H9 (cell line): ENCODE measurements at regions not wholly inside any gene's neighbourhood (a gene's known extent, or its start where the extent isn't known, plus 50 kb on each side); places are given as distances from the start of the nearest gene placed in this dataset.

ENCODE experiments used
- DNase-seq: peaks from one replicate; pipeline ENCODE4 v3.0.0-alpha.2; 2017
- H2AFZ ChIP-seq: one replicate; pipeline ENCODE4 v1.6.1; 2013; ENCODE audit warnings: mild to moderate bottlenecking, low read length, control low read depth, moderate library complexity
- H2AK5ac ChIP-seq: 2 replicates; pipeline ENCODE4 v1.6.1; 2013; ENCODE audit warnings: low read length, control low read depth, mixed read lengths; ENCODE audit not compliant: insufficient read length
- H2BK120ac ChIP-seq: one replicate; pipeline ENCODE4 v1.6.1; 2013; ENCODE audit warnings: low read depth, mild to moderate bottlenecking, low read length, control low read depth, inconsistent platforms; ENCODE audit not compliant: poor library complexity, severe bottlenecking
- H2BK12ac ChIP-seq: 2 replicates; pipeline ENCODE4 v1.6.1; 2013; ENCODE audit warnings: low read length, control low read depth, mixed read lengths, low read depth; ENCODE audit not compliant: insufficient read length
- H2BK15ac ChIP-seq: 2 replicates; pipeline ENCODE4 v1.6.1; 2013; ENCODE audit warnings: low read depth, low read length, control low read depth
- H2BK20ac ChIP-seq: one replicate; pipeline ENCODE4 v1.6.1; 2013; ENCODE audit warnings: low read depth, mild to moderate bottlenecking, low read length, control low read depth, inconsistent platforms; ENCODE audit not compliant: poor library complexity, severe bottlenecking
- H2BK5ac ChIP-seq: 2 replicates; pipeline ENCODE4 v1.6.1; 2013; ENCODE audit warnings: low read length, control low read depth, mixed read lengths; ENCODE audit not compliant: insufficient read length
- H3K14ac ChIP-seq: 2 replicates; pipeline ENCODE4 v1.6.1; 2013; ENCODE audit warnings: low read length, control low read depth; ENCODE audit not compliant: insufficient read depth
- H3K18ac ChIP-seq: 2 replicates; pipeline ENCODE4 v1.6.1; 2013; ENCODE audit warnings: low read depth, mild to moderate bottlenecking, mixed read lengths, low read length, control low read depth; ENCODE audit not compliant: insufficient read length
- H3K23ac ChIP-seq: 2 replicates; pipeline ENCODE4 v1.6.1; 2013; ENCODE audit warnings: low read length, control low read depth, mixed read lengths, low read depth; ENCODE audit not compliant: insufficient read length
- H3K23me2 ChIP-seq: 2 replicates; pipeline ENCODE4 v1.6.1; 2013; ENCODE audit warnings: low read depth, mild to moderate bottlenecking, mixed read lengths, low read length, control low read depth; ENCODE audit not compliant: insufficient read length, poor library complexity, severe bottlenecking
- H3K27ac ChIP-seq: 2 replicates; pipeline ENCODE4 v1.5.1; 2013; ENCODE audit warnings: low read length, control low read depth, mixed read lengths, low read depth; ENCODE audit not compliant: insufficient read length
- H3K27me3 ChIP-seq: 2 replicates; pipeline ENCODE4 v1.6.1; 2013; ENCODE audit warnings: low read length, control low read depth, inconsistent platforms; ENCODE audit not compliant: insufficient read depth
- H3K4ac ChIP-seq: 2 replicates; pipeline ENCODE4 v1.6.1; 2013; ENCODE audit warnings: low read depth, mild to moderate bottlenecking, control low read depth, inconsistent platforms, low read length, moderate library complexity
- H3K4me1 ChIP-seq: 2 replicates; pipeline ENCODE4 v1.6.1; 2013; ENCODE audit warnings: low read length, control low read depth, inconsistent platforms; ENCODE audit not compliant: insufficient read depth
- H3K4me2 ChIP-seq: 2 replicates; pipeline ENCODE4 v1.6.1; 2013; ENCODE audit warnings: low read length, control low read depth, mixed read lengths; ENCODE audit not compliant: insufficient read length, insufficient read depth
- H3K56ac ChIP-seq: 2 replicates; pipeline ENCODE4 v1.6.1; 2013; ENCODE audit warnings: low read depth, mild to moderate bottlenecking, mixed read lengths, low read length, control low read depth; ENCODE audit not compliant: insufficient read length
- H3K79me1 ChIP-seq: 2 replicates; pipeline ENCODE4 v1.6.1; 2013; ENCODE audit warnings: low read depth, mild to moderate bottlenecking, moderate library complexity, low read length, control low read depth, inconsistent platforms; ENCODE audit not compliant: insufficient read depth, poor library complexity, severe bottlenecking
- H3K79me2 ChIP-seq: 2 replicates; pipeline ENCODE4 v1.6.1; 2013; ENCODE audit warnings: low read length, control low read depth, inconsistent platforms; ENCODE audit not compliant: insufficient read depth
- H3K9ac ChIP-seq: 2 replicates; pipeline ENCODE4 v1.6.1; 2013; ENCODE audit warnings: low read length, control low read depth, mixed read lengths; ENCODE audit not compliant: insufficient read length; ENCODE audit errors: extremely low read depth
- H3K9me3 ChIP-seq: one replicate; pipeline ENCODE4 v1.6.1; 2013; ENCODE audit warnings: low read depth, low read length, inconsistent platforms; ENCODE audit not compliant: control insufficient read depth
- H3T11ph ChIP-seq: one replicate; pipeline ENCODE4 v1.6.1; 2013; ENCODE audit warnings: mild to moderate bottlenecking, low read length, control low read depth, inconsistent platforms
- H4K20me1 ChIP-seq: one replicate; pipeline ENCODE4 v1.6.1; 2013; ENCODE audit not compliant: control insufficient read depth, insufficient read length, insufficient read depth
- H4K5ac ChIP-seq: 2 replicates; pipeline ENCODE4 v1.6.1; 2013; ENCODE audit warnings: low read depth, mild to moderate bottlenecking, mixed read lengths, low read length, control low read depth; ENCODE audit not compliant: insufficient read length
- H4K8ac ChIP-seq: replicated peaks from 2 replicates; pipeline ENCODE4 v1.6.1; 2013; ENCODE audit warnings: low read length, control low read depth, mixed read lengths, low read depth; ENCODE audit not compliant: insufficient read length
- H4K91ac ChIP-seq: 2 replicates; pipeline ENCODE4 v1.6.1; 2013; ENCODE audit warnings: low read depth, mild to moderate bottlenecking, moderate library complexity, mixed read lengths, low read length, control low read depth; ENCODE audit not compliant: insufficient read length
- H3K27ac Mint-ChIP-seq, 3 experiments: 2 replicates in 2 of 3; 3 replicates in 1 of 3; pipeline ENCODE4 v1.8.0; 2020 to 2021; ENCODE audit warnings: mixed read lengths in 3 of 3, mild to moderate bottlenecking in 1 of 3, moderate library complexity in 1 of 3
- H3K27me3 Mint-ChIP-seq: 2 replicates; pipeline ENCODE4 v1.8.0; 2021; ENCODE audit warnings: low read depth, mild to moderate bottlenecking, moderate library complexity, mixed read lengths
- H3K36me3 Mint-ChIP-seq, 3 experiments: 2 replicates in 2 of 3; 3 replicates in 1 of 3; pipeline ENCODE4 v1.8.0; 2020 to 2021; ENCODE audit warnings: low read depth in 3 of 3, mixed read lengths in 3 of 3; ENCODE audit not compliant: insufficient read depth in 1 of 3
- H3K4me1 Mint-ChIP-seq, 2 experiments: 2 replicates each; pipeline ENCODE4 v1.8.0; 2020; ENCODE audit warnings: mixed read lengths in 2 of 2
- H3K4me3 Mint-ChIP-seq, 2 experiments: 2 replicates in 1 of 2; 3 replicates in 1 of 2; pipeline ENCODE4 v1.8.0; 2020 to 2021; ENCODE audit warnings: mild to moderate bottlenecking in 2 of 2, mixed read lengths in 2 of 2, moderate library complexity in 1 of 2
- H3K9me3 Mint-ChIP-seq, 2 experiments: 2 replicates in 1 of 2; 3 replicates in 1 of 2; pipeline ENCODE4 v1.8.0; 2020; ENCODE audit warnings: mild to moderate bottlenecking in 2 of 2, mixed read lengths in 2 of 2, moderate library complexity in 1 of 2
- CTCF ChIP-seq: fragments of 200-600 bp; sonication (generic); conservative IDR thresholded peaks from 3 replicates; pipeline ENCODE4 v1.8.0; 2021; ENCODE audit warnings: antibody characterized with exemption, mild to moderate bottlenecking
- WGBS: extraction: QIAGEN DNeasy Blood & Tissue Kit; methylation state at CpG from one replicate; pipeline ENCODE4 v1.1.7; 2013; ENCODE audit warnings: missing lambda C conversion rate, low lambda C conversion rate, mixed read lengths; ENCODE audit not compliant: insufficient read length; ENCODE audit errors: extremely low coverage; 5-methylcytosine and 5-hydroxymethylcytosine counted together

- no peak overlapping the region for H2BK5ac ChIP-seq
- no peak overlapping the region for H3K14ac ChIP-seq
- H4K91ac ChIP-seq, result no peak overlapping the region
- no peak overlapping the region for H2BK20ac ChIP-seq
- no peaks in the 10 kb centered on the region for H4K20me1 ChIP-seq
- no peak overlapping the region for H2BK12ac ChIP-seq
- H3K9me3 ChIP-seq, result no peaks in the 10 kb centered on the region
- no peak overlapping the region for H3K4me2 ChIP-seq
- no peak overlapping the region for H2BK15ac ChIP-seq
- H3K79me2 ChIP-seq, result no peaks in the 10 kb centered on the region
- no peak overlapping the region for H4K8ac ChIP-seq
- H2AK5ac ChIP-seq, result no peak overlapping the region
- H3K23ac ChIP-seq, result no peak overlapping the region
- Mint-ChIP-seq H3K27me3 (no peaks in the 10 kb centered on the region), H3K4me1 (peaks cover 34 to 38% of the 10 kb centered on the region in 2 experiments), H3K9me3 (no peaks in the 10 kb centered on the region; a peak in 1 of 5 replicates), H3K36me3 (peaks cover 0 to 2% (median 0%) of the 10 kb centered on the region in 3 experiments; a peak in 2 of 7 replicates), H3K27ac (no peak overlapping the region; a peak in 1 of 7 replicates), H3K4me3 (no peak overlapping the region)
- H3K27ac ChIP-seq, result no peak overlapping the region
- H3K18ac ChIP-seq, result no peak overlapping the region
- no peak overlapping the region for H4K5ac ChIP-seq
- no peak for DNase-seq
- no CpG with 5 or more reads among the region's 6 CpGs for WGBS
- H3K56ac ChIP-seq, result no peak overlapping the region
- no peak overlapping the region for H3K9ac ChIP-seq
- no peaks in the 10 kb centered on the region for H3K79me1 ChIP-seq
- TF ChIP-seq CTCF, result no peak; the same call in 2 of the 3 replicates
- no peak overlapping the region for H2AFZ ChIP-seq
- H3K23me2 ChIP-seq, result no peaks in the 10 kb centered on the region
- no peak overlapping the region for H3T11ph ChIP-seq
- H3K4ac ChIP-seq, result no peak overlapping the region
- peaks cover 6% of the 10 kb centered on the region for H3K4me1 ChIP-seq
- no peaks in the 10 kb centered on the region for H3K27me3 ChIP-seq
- no peak overlapping the region for H2BK120ac ChIP-seq
These were observed 80.1 kb downstream of the SEC61G start for GRCh38 chr7:54678763-54679489.
